ENCODE measurements at regions not wholly inside any gene's neighbourhood (a gene's known extent, or its start where the extent isn't known, plus 50 kb on each side); places are given as distances from the start of the nearest gene placed in this dataset.

- DNase-seq: no peak
These were observed 1329.5 kb upstream of the TENM3 start for GRCh38 chr4:180913750-180914149.

- no peak for DNase-seq
These were observed 1319.7 kb upstream of the TENM3 start for GRCh38 chr4:180923486-180923885.

- no peak for DNase-seq
These were observed 1317.4 kb upstream of the TENM3 start for GRCh38 chr4:180925805-180926204.

GRCh38 chr4:180926277-180926676 lies 1316.9 kb upstream of the TENM3 start:
- no peak for DNase-seq

GRCh38 chr4:180932370-180933001 lies 1310.7 kb upstream of the TENM3 start:
- DNase-seq: no peak

- DNase-seq: no peak
These were observed 1306.1 kb upstream of the TENM3 start for GRCh38 chr4:180937083-180937482.

- DNase-seq: no peak
These were observed 1302.5 kb upstream of the TENM3 start for GRCh38 chr4:180940680-180941079.

GRCh38 chr4:180942367-180942916 lies 1300.8 kb upstream of the TENM3 start:
- no peak for DNase-seq

GRCh38 chr4:180946188-180946587 lies 1297.0 kb upstream of the TENM3 start:
- no peak for DNase-seq

GRCh38 chr4:180947425-180947824 lies 1295.8 kb upstream of the TENM3 start:
- DNase-seq: no peak

GRCh38 chr4:180949424-180950213 lies 1293.6 kb upstream of the TENM3 start:
- DNase-seq: no peak

GRCh38 chr4:180950377-180950776 lies 1292.8 kb upstream of the TENM3 start:
- no peak for DNase-seq

GRCh38 chr4:180951312-180951711 lies 1291.9 kb upstream of the TENM3 start:
- no peak for DNase-seq

- no peak for DNase-seq
These were observed 1289.6 kb upstream of the TENM3 start for GRCh38 chr4:180953572-180953971.

- no peak for DNase-seq
These were observed 1282.3 kb upstream of the TENM3 start for GRCh38 chr4:180960743-180961401.

GRCh38 chr4:180962268-180962667 lies 1280.9 kb upstream of the TENM3 start:
- no peak for DNase-seq

GRCh38 chr4:180966312-180966711 lies 1276.9 kb upstream of the TENM3 start:
- DNase-seq: no peak

GRCh38 chr4:180967936-180968335 lies 1275.3 kb upstream of the TENM3 start:
- DNase-seq: no peak

GRCh38 chr4:180973894-180974293 lies 1269.3 kb upstream of the TENM3 start:
- no peak for DNase-seq

- DNase-seq: no peak
These were observed 1252.3 kb upstream of the TENM3 start for GRCh38 chr4:180990931-180991330.

- DNase-seq: no peak
These were observed 1249.9 kb upstream of the TENM3 start for GRCh38 chr4:180993244-180993836.

- DNase-seq: no peak
These were observed 1248.5 kb upstream of the TENM3 start for GRCh38 chr4:180994722-180995121.

- no peak for DNase-seq
These were observed 1244.0 kb upstream of the TENM3 start for GRCh38 chr4:180999217-180999616.
